Thymus (tissue), 11 donors: ENCODE measurements at regions not wholly inside any gene's neighbourhood (a gene's known extent, or its start where the extent isn't known, plus 50 kb on each side); places are given as distances from the start of the nearest gene placed in this dataset.

Source experiments
- DNase-seq, 9 donors: peaks; one replicate each; pipeline ENCODE4 v3.0.0-alpha.2; 2013; ENCODE audit warnings: low spot score in 9 of 9, low read depth in 6 of 9, missing footprints in 1 of 9
- H3K27ac ChIP-seq, 2 donors: one replicate each; pipeline ENCODE4 v1.5.1; 2013; ENCODE audit warnings: control low read depth in 1 of 2, low read depth in 1 of 2, low read length in 1 of 2, mild to moderate bottlenecking in 1 of 2, moderate library complexity in 1 of 2
- H3K27me3 ChIP-seq, 2 donors: one replicate each; pipeline ENCODE4 v1.5.1; 2013; ENCODE audit warnings: low read length in 1 of 2; ENCODE audit not compliant: control insufficient read depth in 2 of 2, insufficient read depth in 1 of 2
- H3K36me3 ChIP-seq, 2 donors: one replicate each; pipeline ENCODE4 v1.5.1; 2013; ENCODE audit warnings: low read length in 1 of 2, mild to moderate bottlenecking in 1 of 2, moderate library complexity in 1 of 2; ENCODE audit not compliant: control insufficient read depth in 2 of 2, insufficient read depth in 2 of 2
- H3K4me1 ChIP-seq, 2 donors: one replicate each; pipeline ENCODE4 v1.5.1; 2013; ENCODE audit warnings: low read length in 2 of 2; ENCODE audit not compliant: control insufficient read depth in 2 of 2, insufficient read depth in 2 of 2
- H3K4me3 ChIP-seq, 2 donors: one replicate each; pipeline ENCODE4 v1.5.1; 2013; ENCODE audit warnings: low read length in 2 of 2, control low read depth in 1 of 2, mild to moderate bottlenecking in 1 of 2
- H3K9me3 ChIP-seq, 2 donors: one replicate each; pipeline ENCODE4 v1.5.1; 2013; ENCODE audit warnings: low read length in 1 of 2, mild to moderate bottlenecking in 1 of 2; ENCODE audit not compliant: control insufficient read depth in 2 of 2, insufficient read depth in 1 of 2
- WGBS: extraction: QIAGEN DNeasy Blood & Tissue Kit; methylation state at CpG from one replicate; pipeline ENCODE4 v1.1.7; 2013; 5-methylcytosine and 5-hydroxymethylcytosine counted together
- donor health status: healthy.

GRCh38 chr6:130314271-130314670 lies 51.5 kb upstream of the TMEM200A start:
- 91% methylated on average over 1 of the region's 1 CpG for WGBS
- Histone ChIP-seq H3K36me3 (no peaks in the 10 kb centered on the region), H3K4me1 (no peaks in the 10 kb centered on the region), H3K27ac (no peak overlapping the region), H3K4me3 (no peak overlapping the region), H3K27me3 (no peaks in the 10 kb centered on the region), H3K9me3 (no peaks in the 10 kb centered on the region)
- no peak for DNase-seq

- H3K27me3 ChIP-seq: no peaks in the 10 kb centered on the region
- H3K4me3 ChIP-seq: no peak overlapping the region
- H3K9me3 ChIP-seq: no peaks in the 10 kb centered on the region
- no peaks in the 10 kb centered on the region for H3K4me1 ChIP-seq
- no peaks in the 10 kb centered on the region for H3K36me3 ChIP-seq
- H3K27ac ChIP-seq: no peak overlapping the region
- 96% methylated on average over 4 of the region's 4 CpGs for WGBS
- no peak for DNase-seq
Observed at GRCh38 chr6:130313206-130313605, 52.6 kb upstream of the TMEM200A start.

- no peaks in the 10 kb centered on the region for H3K4me1 ChIP-seq
- no peak overlapping the region for H3K27ac ChIP-seq
- no peak overlapping the region for H3K4me3 ChIP-seq
- no peaks in the 10 kb centered on the region for H3K9me3 ChIP-seq
- no peaks in the 10 kb centered on the region for H3K36me3 ChIP-seq
- no peaks in the 10 kb centered on the region for H3K27me3 ChIP-seq
- DNase-seq: no peak
Observed at GRCh38 chr6:130309028-130309427, 56.8 kb upstream of the TMEM200A start.

- Histone ChIP-seq H3K27ac (no peak overlapping the region), H3K36me3 (no peaks in the 10 kb centered on the region), H3K9me3 (no peaks in the 10 kb centered on the region), H3K4me1 (no peaks in the 10 kb centered on the region), H3K27me3 (no peaks in the 10 kb centered on the region), H3K4me3 (no peak overlapping the region)
- WGBS: 93% methylated on average over 1 of the region's 1 CpG
- no peak for DNase-seq
Observed at GRCh38 chr6:130307752-130308361, 58.0 kb upstream of the TMEM200A start.

GRCh38 chr6:130306377-130306776 lies 59.4 kb upstream of the TMEM200A start:
- 11% methylated on average over 2 of the region's 2 CpGs for WGBS
- Histone ChIP-seq H3K27ac (no peak overlapping the region), H3K4me3 (no peak overlapping the region), H3K4me1 (no peaks in the 10 kb centered on the region), H3K27me3 (no peaks in the 10 kb centered on the region), H3K36me3 (no peaks in the 10 kb centered on the region), H3K9me3 (no peaks in the 10 kb centered on the region)
- DNase-seq: no peak

- H3K4me3 ChIP-seq: no peak overlapping the region
Observed at GRCh38 chr6:130303431-130303830, 62.4 kb upstream of the TMEM200A start.

GRCh38 chr6:130298258-130298657 lies 67.6 kb upstream of the TMEM200A start:
- WGBS: 96% methylated on average over 6 of the region's 6 CpGs
- Histone ChIP-seq H3K27ac (no peak overlapping the region), H3K4me3 (no peak overlapping the region), H3K27me3 (no peaks in the 10 kb centered on the region), H3K36me3 (no peaks in the 10 kb centered on the region), H3K9me3 (no peaks in the 10 kb centered on the region), H3K4me1 (no peaks in the 10 kb centered on the region)
- no peak for DNase-seq

More at GRCh38 chr6:130303431-130303830, 62.4 kb upstream of the TMEM200A start:
- Histone ChIP-seq H3K27me3 (no peaks in the 10 kb centered on the region), H3K36me3 (no peaks in the 10 kb centered on the region), H3K4me1 (no peaks in the 10 kb centered on the region), H3K9me3 (no peaks in the 10 kb centered on the region), H3K27ac (no peak overlapping the region)
- DNase-seq: no peak

GRCh38 chr6:130296854-130297253 lies 69.0 kb upstream of the TMEM200A start:
- no peaks in the 10 kb centered on the region for H3K27me3 ChIP-seq

GRCh38 chr6:130293800-130294199 lies 71.0 kb upstream of the SAMD3 start:
- no peaks in the 10 kb centered on the region for H3K36me3 ChIP-seq
- 86% methylated on average over 3 of the region's 3 CpGs for WGBS

More at GRCh38 chr6:130296854-130297253, 69.0 kb upstream of the TMEM200A start:
- Histone ChIP-seq H3K36me3 (no peaks in the 10 kb centered on the region), H3K4me1 (no peaks in the 10 kb centered on the region), H3K9me3 (no peaks in the 10 kb centered on the region), H3K4me3 (no peak overlapping the region), H3K27ac (no peak overlapping the region)
- WGBS: 92% methylated on average over 1 of the region's 1 CpG
- DNase-seq: no peak

GRCh38 chr6:130288065-130288464 lies 65.3 kb upstream of the SAMD3 start:
- Histone ChIP-seq H3K4me3 (no peak overlapping the region), H3K27ac (no peak overlapping the region), H3K36me3 (no peaks in the 10 kb centered on the region), H3K9me3 (no peaks in the 10 kb centered on the region), H3K27me3 (no peaks in the 10 kb centered on the region), H3K4me1 (no peaks in the 10 kb centered on the region)
- no peak for DNase-seq
- WGBS: 64% methylated on average over 2 of the region's 2 CpGs

More at GRCh38 chr6:130293800-130294199, 71.0 kb upstream of the SAMD3 start:
- Histone ChIP-seq H3K27ac (no peak overlapping the region), H3K4me1 (no peaks in the 10 kb centered on the region), H3K27me3 (no peaks in the 10 kb centered on the region), H3K9me3 (no peaks in the 10 kb centered on the region), H3K4me3 (no peak overlapping the region)
- peak in 7 of 9 donors; percentile 3 to 53 (median 24) for DNase-seq
